DMS 273 (cell line): ENCODE measurements at regions not wholly inside any gene's neighbourhood (a gene's known extent, or its start where the extent isn't known, plus 50 kb on each side); places are given as distances from the start of the nearest gene placed in this dataset.

ENCODE experiments used
- DNase-seq: peaks from one replicate; lab custom pipeline; 2025; ENCODE audit not compliant: unreplicated experiment; lab: John Stamatoyannopoulos, UW

GRCh38 chr5:17690473-17690872, 56.2 kb downstream of the TAF11L14 start:
- DNase-seq = no peak

GRCh38 chr5:17691762-17692161, 57.5 kb downstream of the TAF11L14 start:
- DNase-seq = no peak

DNA sequence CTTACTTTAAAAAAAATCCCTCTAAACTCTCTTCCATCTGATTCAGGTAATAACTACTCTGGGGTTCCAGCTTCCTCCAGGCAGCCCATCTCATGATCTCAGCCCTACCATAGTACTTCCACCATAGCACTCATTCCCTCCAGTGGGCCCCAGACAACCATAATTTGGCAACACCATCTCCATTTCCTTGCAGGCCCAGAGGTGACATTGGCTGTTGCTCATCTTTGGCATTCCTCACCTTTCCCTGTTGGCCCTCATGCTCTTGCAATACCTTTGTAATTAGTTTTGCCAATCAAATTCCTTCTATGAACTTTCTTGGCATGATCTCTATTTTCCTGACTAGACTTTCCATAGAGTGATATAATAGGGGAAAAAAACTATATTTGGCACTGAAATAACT, 60.1 kb downstream of the TAF11L14 start:
- DNase-seq = no peak

GRCh38 chr5:17694914-17695313, 60.7 kb downstream of the TAF11L14 start:
- DNase-seq = no peak

GRCh38 chr5:17696627-17697026, 62.4 kb downstream of the TAF11L14 start:
- DNase-seq = no peak

DNA sequence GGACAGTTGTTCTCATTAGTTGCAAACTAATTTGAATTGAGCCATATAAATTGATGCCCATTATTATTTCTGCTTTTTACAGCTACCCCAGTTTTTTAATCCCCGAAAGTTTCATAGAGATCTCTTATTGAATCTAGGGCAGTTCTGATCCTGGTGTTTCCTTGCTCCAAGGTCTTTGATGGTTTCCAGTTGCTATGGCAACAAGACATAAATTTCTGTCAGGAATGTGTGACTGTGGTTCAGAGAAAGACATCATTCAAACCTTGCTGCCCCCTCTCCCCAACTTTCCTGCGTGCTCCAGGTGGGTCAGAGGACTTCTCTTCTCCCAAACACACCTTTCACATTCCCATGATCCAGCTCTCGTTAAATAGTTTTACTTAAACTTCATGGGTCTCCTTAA, 63.4 kb downstream of the TAF11L14 start:
- peak; percentile 14 for DNase-seq

- no peak for DNase-seq
Measured at GRCh38 chr5:17709011-17709710, 74.9 kb downstream of the TAF11L14 start.

- DNase-seq = no peak
Measured at GRCh38 chr5:17713301-17713700, 79.0 kb downstream of the TAF11L14 start.

- no peak for DNase-seq
Measured at GRCh38 chr5:17714186-17714585, 79.9 kb downstream of the TAF11L14 start.

- no peak for DNase-seq
Measured at GRCh38 chr5:17719592-17719991, 85.3 kb downstream of the TAF11L14 start.

- peak; percentile 57 for DNase-seq
Measured at GRCh38 chr5:17720071-17720470, 85.8 kb downstream of the TAF11L14 start.

DNA sequence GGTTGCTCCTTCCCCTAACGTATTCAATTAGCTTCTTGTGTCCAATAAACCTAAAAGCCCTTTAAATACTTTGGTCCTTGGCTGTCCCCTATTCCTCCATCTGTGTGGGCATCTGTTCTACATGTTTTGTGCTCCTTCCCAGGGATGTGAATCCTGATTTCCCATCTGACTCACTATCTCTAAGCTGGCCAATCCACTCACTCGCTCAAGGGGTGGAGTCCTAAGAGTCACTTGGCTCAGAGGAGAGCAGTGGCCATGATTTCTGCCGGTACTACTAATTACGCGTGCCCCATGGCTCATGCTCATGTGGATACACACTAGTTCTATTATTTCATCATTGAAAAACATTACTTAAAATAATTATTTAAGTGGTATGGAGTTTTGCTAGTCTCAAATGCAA, 89.6 kb downstream of the TAF11L14 start:
- DNase-seq = peak; percentile 60

GRCh38 chr5:17727098-17727497, 92.8 kb downstream of the TAF11L14 start:
- DNase-seq = peak; percentile 45

GRCh38 chr5:17730421-17730820, 96.2 kb downstream of the TAF11L14 start:
- no peak for DNase-seq

DNA sequence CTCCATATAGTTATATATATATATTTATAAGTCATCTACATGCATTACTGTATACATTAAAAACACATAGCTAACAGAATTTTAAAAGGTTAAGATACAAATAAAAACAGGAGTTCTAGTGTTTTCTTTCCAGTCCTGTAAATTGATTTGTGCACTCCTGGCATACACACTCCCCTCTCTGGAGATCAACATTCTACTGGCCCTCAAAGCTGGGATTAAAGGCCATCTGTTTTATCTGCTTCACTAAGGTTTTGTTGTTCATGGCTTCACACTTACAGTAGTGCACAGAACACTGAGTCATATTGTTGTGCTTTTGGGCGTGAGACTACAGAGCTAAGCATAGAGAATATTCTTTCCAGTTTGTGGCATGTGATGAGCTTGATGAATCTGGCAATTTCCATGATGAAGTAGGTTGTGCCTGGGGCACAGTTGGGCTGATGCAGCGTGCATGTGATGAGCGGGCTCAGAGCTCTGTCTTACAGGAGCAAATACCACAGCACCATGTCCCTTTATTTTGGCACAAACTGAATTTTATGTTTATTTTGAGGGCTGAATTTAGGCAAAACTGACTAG, 98.2 kb downstream of the TAF11L14 start:
- DNase-seq = peak; percentile 38

DNA sequence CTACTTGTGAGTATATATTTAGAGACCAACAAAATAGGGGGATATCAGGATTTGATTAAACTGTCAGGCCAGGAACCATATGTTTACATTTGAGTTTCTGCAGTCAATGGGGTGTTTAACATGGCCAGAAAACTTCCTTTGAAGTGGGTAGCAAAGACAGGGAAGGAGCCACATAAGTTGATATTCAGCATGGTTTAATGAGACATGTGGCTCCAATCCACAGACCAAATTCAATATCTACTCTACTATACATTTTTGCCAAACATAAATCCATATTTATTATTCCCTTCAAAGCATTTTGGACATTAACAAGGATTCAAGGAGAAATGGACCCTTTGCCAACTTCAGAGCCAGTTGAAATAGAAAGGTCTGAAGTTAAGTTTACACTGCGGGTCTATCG, 99.8 kb downstream of the TAF11L14 start:
- DNase-seq = no peak

GRCh38 chr5:17735761-17736160, 101.5 kb downstream of the TAF11L14 start:
- DNase-seq = no peak

GRCh38 chr5:17737092-17737491, 102.8 kb downstream of the TAF11L14 start:
- no peak for DNase-seq

GRCh38 chr5:17738446-17738845, 104.2 kb downstream of the TAF11L14 start:
- DNase-seq = no peak

- DNase-seq = no peak
Measured at GRCh38 chr5:17743580-17744435, 109.5 kb downstream of the TAF11L14 start.

DNA sequence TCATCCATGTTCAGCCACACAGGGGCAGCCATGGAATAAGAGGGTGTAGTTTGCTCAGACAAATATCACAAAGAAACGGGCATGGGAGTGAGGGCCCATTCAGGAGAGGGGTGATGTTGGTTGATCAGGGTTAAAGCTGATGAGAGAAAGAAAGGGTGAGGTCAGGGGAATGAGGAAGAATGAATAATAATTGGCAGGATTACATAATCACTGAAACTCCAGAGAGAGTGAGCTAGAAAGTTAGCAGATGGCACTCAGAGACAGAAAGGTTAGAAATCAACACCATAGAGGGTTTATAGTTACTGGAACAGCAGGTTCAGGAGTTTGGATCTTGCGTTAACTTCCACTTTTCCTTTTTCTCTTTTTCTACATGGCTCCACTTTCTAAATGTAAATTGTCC, 113.9 kb downstream of the TAF11L14 start:
- peak; percentile 73 for DNase-seq

- no peak for DNase-seq
Measured at GRCh38 chr5:17748941-17749340, 114.7 kb downstream of the TAF11L14 start.
